ENCODE measurements at regions not wholly inside any gene's neighbourhood (a gene's known extent, or its start where the extent isn't known, plus 50 kb on each side); places are given as distances from the start of the nearest gene placed in this dataset.

DNA sequence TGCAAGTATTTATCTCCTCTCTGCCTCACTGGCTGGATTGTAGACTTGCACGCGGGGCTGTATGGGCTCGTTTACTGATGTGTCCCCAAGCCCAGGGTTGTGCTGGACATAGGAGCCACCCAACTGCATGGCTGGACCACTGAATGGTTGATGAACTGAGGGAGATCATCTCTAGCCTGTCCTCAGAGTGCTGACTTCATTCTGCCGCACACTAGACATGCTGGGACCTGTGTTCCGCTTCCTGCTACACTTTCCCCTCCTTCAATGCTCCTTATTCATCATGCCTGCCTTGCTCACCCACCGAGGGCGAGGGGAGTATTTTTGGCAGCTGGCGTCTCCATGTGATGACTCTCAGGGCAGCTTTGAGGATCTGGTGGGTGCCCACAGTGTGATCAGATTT, 440.2 kb downstream of the GLRX3 start:
- TF ChIP-seq, protein P1, sequence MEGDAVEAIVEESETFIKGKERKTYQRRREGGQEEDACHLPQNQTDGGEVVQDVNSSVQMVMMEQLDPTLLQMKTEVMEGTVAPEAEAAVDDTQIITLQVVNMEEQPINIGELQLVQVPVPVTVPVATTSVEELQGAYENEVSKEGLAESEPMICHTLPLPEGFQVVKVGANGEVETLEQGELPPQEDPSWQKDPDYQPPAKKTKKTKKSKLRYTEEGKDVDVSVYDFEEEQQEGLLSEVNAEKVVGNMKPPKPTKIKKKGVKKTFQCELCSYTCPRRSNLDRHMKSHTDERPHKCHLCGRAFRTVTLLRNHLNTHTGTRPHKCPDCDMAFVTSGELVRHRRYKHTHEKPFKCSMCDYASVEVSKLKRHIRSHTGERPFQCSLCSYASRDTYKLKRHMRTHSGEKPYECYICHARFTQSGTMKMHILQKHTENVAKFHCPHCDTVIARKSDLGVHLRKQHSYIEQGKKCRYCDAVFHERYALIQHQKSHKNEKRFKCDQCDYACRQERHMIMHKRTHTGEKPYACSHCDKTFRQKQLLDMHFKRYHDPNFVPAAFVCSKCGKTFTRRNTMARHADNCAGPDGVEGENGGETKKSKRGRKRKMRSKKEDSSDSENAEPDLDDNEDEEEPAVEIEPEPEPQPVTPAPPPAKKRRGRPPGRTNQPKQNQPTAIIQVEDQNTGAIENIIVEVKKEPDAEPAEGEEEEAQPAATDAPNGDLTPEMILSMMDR (conservative IDR thresholded peaks at IDR 0.05; ENCODE audit: low read depth, low read length) = no peak
- no peak for TF ChIP-seq EZH2 (IDR thresholded peaks at IDR 0.05; ENCODE audit: borderline replicate concordance, low read depth, low read length, poor library complexity, severe bottlenecking)

Measured in A673 (cell line).